ENCODE measurements at regions not wholly inside any gene's neighbourhood (a gene's known extent, or its start where the extent isn't known, plus 50 kb on each side); places are given as distances from the start of the nearest gene placed in this dataset.

- TF ChIP-seq CTCF (conservative IDR thresholded peaks at IDR 0.05 in 1 of 2, IDR thresholded peaks at IDR 0.05 in 1 of 2; ENCODE audit: extremely low read depth in 1 of 2, insufficient read depth in 1 of 2, low read depth in 1 of 2, low read length in 2 of 2): no peak
- no peak for TF ChIP-seq EZH2 (IDR thresholded peaks at IDR 0.05; ENCODE audit: borderline replicate concordance, low read length)
Observed at GRCh38 chr6:140285998-140286690, 911.7 kb upstream of the CITED2 start.

Data from mammary epithelial cell (primary cell).